Osteoblast (primary cell): ENCODE measurements at regions not wholly inside any gene's neighbourhood (a gene's known extent, or its start where the extent isn't known, plus 50 kb on each side); places are given as distances from the start of the nearest gene placed in this dataset.

ENCODE experiments used
- DNase-seq: peaks from one replicate; pipeline ENCODE4 v3.0.0; 2011; ENCODE audit warnings: low spot score, mixed read lengths; ENCODE audit not compliant: insufficient read length; ENCODE audit errors: missing footprints
- H2AFZ ChIP-seq: 2 replicates; pipeline ENCODE4 v1.6.0; 2011; ENCODE audit warnings: mild to moderate bottlenecking, low read length
- H3K27ac ChIP-seq: 2 replicates; pipeline ENCODE4 v1.5.1; 2011; ENCODE audit warnings: mild to moderate bottlenecking, low read depth, low read length, moderate library complexity
- H3K27me3 ChIP-seq: 2 replicates; pipeline ENCODE4 v1.6.0; 2012; ENCODE audit warnings: mild to moderate bottlenecking, control low read depth, inconsistent platforms, low read length, moderate library complexity; ENCODE audit not compliant: insufficient read depth
- H3K36me3 ChIP-seq: 2 replicates; pipeline ENCODE4 v1.5.1; 2011; ENCODE audit warnings: mild to moderate bottlenecking, low read length, control low read depth, moderate library complexity; ENCODE audit not compliant: insufficient read depth
- H3K4me1 ChIP-seq: 2 replicates; pipeline ENCODE4 v1.5.1; 2011; ENCODE audit warnings: mild to moderate bottlenecking, low read length, control low read depth, moderate library complexity; ENCODE audit not compliant: insufficient read depth
- H3K4me2 ChIP-seq: 2 replicates; pipeline ENCODE4 v1.6.0; 2011; ENCODE audit warnings: mild to moderate bottlenecking, low read length; ENCODE audit not compliant: insufficient read depth
- H3K4me3 ChIP-seq: fragments of 200-600 bp; sonication (generic); 3 replicates; pipeline ENCODE4 v1.5.1; 2012; ENCODE audit warnings: mild to moderate bottlenecking, low read length, inconsistent platforms; ENCODE audit not compliant: insufficient read depth
- H3K79me2 ChIP-seq: 2 replicates; pipeline ENCODE4 v1.6.0; 2012; ENCODE audit warnings: mild to moderate bottlenecking, low read length, control low read depth, inconsistent platforms; ENCODE audit not compliant: insufficient read depth
- H3K9me3 ChIP-seq: 2 replicates; pipeline ENCODE4 v1.5.1; 2011; ENCODE audit warnings: low read depth, low read length, control low read depth
- H4K20me1 ChIP-seq: 2 replicates; pipeline ENCODE4 v1.6.0; 2012; ENCODE audit warnings: mild to moderate bottlenecking, low read length, control low read depth; ENCODE audit not compliant: insufficient read depth
- TF ChIP-seq, protein P1 (sequence below): IDR thresholded peaks from 2 replicates; pipeline ENCODE4 v1.5.1; 2011; ENCODE audit warnings: mild to moderate bottlenecking, low read depth, low read length, moderate library complexity; ENCODE audit errors: extremely low read depth

DNA sequence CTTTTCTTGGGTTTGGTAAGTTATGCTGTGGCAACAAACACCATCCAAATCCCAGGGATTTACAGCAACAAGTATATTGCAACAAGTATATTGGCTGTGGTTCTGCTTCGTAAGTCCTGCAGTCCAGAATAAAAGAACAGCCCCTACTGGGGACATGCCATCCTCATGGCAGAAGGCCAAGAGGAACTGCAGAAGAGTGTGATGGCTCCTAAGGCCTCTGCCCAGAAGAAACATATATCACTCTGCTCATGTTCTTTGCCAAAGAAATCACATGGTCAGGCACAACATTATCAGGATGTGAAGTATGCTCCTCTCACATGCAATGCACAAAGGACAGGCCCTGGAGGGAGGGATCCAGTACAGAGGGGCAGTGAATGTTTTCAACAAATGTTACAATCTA, 159.6 kb upstream of the TAS2R1 start:
- no peaks in the 10 kb centered on the region for H3K36me3 ChIP-seq
- H3K27ac ChIP-seq, result no peak overlapping the region
- no peaks in the 10 kb centered on the region for H4K20me1 ChIP-seq
- H3K79me2 ChIP-seq, result no peaks in the 10 kb centered on the region
- H3K9me3 ChIP-seq, result no peaks in the 10 kb centered on the region
- peaks cover 3% of the 10 kb centered on the region for H3K27me3 ChIP-seq
- TF ChIP-seq, protein P1, sequence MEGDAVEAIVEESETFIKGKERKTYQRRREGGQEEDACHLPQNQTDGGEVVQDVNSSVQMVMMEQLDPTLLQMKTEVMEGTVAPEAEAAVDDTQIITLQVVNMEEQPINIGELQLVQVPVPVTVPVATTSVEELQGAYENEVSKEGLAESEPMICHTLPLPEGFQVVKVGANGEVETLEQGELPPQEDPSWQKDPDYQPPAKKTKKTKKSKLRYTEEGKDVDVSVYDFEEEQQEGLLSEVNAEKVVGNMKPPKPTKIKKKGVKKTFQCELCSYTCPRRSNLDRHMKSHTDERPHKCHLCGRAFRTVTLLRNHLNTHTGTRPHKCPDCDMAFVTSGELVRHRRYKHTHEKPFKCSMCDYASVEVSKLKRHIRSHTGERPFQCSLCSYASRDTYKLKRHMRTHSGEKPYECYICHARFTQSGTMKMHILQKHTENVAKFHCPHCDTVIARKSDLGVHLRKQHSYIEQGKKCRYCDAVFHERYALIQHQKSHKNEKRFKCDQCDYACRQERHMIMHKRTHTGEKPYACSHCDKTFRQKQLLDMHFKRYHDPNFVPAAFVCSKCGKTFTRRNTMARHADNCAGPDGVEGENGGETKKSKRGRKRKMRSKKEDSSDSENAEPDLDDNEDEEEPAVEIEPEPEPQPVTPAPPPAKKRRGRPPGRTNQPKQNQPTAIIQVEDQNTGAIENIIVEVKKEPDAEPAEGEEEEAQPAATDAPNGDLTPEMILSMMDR, result no peak
- no peak overlapping the region for H3K4me2 ChIP-seq
- no peak overlapping the region for H2AFZ ChIP-seq
- no peaks in the 10 kb centered on the region for H3K4me1 ChIP-seq
- no peak overlapping the region for H3K4me3 ChIP-seq
- DNase-seq, result no peak

DNA sequence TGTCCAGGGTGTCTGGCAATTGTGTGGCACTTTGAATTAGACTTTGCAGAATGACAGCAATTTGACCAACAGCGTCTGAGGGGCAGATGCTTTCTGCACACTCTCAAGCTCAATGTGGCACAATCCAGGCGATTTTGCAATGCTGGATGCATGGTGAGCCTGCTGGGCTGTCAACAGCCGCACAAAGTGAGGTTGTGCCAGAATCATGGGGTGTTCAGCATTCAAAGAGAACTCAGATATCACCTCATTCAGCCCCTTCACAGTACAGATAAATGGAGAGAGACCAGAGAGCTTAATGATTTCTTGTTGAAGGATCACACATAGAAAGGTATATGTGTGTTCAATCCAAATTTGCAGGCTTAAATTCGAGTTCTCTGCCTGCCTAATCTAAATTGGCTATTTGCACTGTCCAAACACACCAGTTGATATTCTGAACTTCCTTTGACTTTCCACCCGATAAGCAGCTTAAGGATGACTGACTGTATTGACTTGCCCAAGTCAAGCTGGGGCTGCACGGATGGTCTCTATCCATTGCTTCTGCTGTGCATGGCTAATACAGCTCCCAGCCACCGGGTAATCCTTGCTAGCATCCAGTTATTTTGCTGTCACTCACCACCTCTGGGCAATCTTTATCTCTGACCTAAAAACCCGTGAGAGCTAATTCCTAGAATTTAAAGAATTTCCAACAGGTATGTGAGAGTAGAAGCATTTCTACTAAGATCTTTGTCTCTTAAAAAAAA, 157.9 kb upstream of the TAS2R1 start:
- no peak overlapping the region for H3K4me3 ChIP-seq
- no peak overlapping the region for H2AFZ ChIP-seq
- no peak overlapping the region for H3K4me2 ChIP-seq
- TF ChIP-seq, protein P1, result no peak
- H3K79me2 ChIP-seq, result no peaks in the 10 kb centered on the region
- H3K27me3 ChIP-seq, result peaks cover 3% of the 10 kb centered on the region
- H3K4me1 ChIP-seq, result no peaks in the 10 kb centered on the region
- H3K9me3 ChIP-seq, result no peaks in the 10 kb centered on the region
- no peaks in the 10 kb centered on the region for H4K20me1 ChIP-seq
- no peaks in the 10 kb centered on the region for H3K36me3 ChIP-seq
- no peak overlapping the region for H3K27ac ChIP-seq
- DNase-seq, result no peak

DNA sequence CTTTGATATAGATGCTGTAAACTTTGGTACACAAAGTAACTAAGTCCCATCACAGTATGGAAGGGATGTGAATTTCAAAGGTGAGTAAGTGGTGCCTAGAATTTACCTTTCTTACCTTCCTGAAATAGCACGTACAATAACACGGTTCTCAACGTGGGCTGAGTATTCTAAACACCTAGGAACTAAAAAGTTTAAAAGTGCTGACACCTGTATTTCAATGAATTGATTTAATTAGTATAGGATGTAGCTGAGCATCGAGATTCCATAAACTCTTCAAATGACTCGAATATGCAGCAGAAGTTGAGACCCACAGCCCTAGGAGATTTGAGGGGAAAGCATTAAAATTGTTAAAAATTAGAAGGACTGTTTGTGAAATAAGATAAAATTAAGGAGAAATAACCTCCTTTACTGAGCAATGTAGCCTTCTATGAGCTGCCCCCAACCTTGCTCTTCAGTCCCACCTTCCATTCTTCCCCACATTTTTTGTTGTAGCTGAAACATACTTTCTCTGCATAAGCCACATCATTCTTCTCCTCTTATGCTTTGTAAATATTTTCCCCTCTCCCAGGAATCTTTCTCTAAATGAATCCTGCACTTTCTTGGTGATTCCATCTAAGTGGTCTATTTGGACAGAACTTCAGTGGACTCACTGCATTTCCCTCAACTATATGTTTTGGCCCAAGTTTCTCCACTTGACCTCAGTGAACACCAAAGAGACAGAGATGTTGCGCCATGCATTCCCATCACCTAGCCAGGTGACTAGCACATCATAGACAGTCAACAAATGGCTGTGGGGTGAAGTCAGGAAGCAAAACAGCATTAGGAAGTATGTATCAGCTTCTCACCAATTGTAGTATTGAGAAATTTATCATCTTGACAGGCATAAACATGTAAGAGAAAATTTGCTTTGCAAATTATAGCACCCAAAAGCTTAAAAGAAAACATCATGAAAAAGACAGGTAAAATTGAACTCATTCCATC, 156.5 kb upstream of the TAS2R1 start:
- TF ChIP-seq, protein P1, result no peak
- no peaks in the 10 kb centered on the region for H4K20me1 ChIP-seq
- H3K9me3 ChIP-seq, result no peaks in the 10 kb centered on the region
- H3K4me3 ChIP-seq, result no peak overlapping the region
- H3K4me2 ChIP-seq, result no peak overlapping the region
- no peaks in the 10 kb centered on the region for H3K4me1 ChIP-seq
- H3K79me2 ChIP-seq, result no peaks in the 10 kb centered on the region
- H3K27me3 ChIP-seq, result peaks cover 3% of the 10 kb centered on the region
- no peak overlapping the region for H2AFZ ChIP-seq
- H3K27ac ChIP-seq, result no peak overlapping the region
- no peaks in the 10 kb centered on the region for H3K36me3 ChIP-seq
- no peak for DNase-seq

DNA sequence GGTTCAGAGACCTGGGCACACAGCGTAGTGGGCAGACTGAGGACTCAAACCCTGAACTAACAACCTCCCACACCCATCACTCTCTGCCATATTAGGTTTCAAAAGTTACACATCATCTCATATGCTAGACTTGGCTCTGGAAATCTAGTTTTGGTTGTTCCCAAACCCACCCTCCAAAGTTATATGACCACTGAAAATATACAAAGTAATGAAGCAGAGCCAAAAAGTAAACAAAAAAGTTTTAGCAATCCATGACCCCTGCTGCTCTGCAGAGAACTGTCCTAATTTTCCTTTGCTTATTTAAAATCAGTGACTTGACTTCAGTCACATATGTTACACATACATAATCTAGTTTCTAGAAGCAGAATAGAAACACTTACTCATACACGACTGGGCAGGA, 155.6 kb upstream of the TAS2R1 start:
- DNase-seq, result no peak
- TF ChIP-seq, protein P1, result no peak
- Histone ChIP-seq H3K4me3 (no peak overlapping the region), H3K27ac (no peak overlapping the region), H3K9me3 (no peaks in the 10 kb centered on the region), H4K20me1 (no peaks in the 10 kb centered on the region), H2AFZ (no peak overlapping the region), H3K27me3 (peaks cover 3% of the 10 kb centered on the region), H3K4me1 (no peaks in the 10 kb centered on the region), H3K79me2 (no peaks in the 10 kb centered on the region), H3K4me2 (no peak overlapping the region), H3K36me3 (no peaks in the 10 kb centered on the region)
